H9 (cell line): ENCODE measurements at regions not wholly inside any gene's neighbourhood (a gene's known extent, or its start where the extent isn't known, plus 50 kb on each side); places are given as distances from the start of the nearest gene placed in this dataset.

Experiments
- DNase-seq: peaks from one replicate; pipeline ENCODE4 v3.0.0-alpha.2; 2017
- H2AFZ ChIP-seq: one replicate; pipeline ENCODE4 v1.6.1; 2013; ENCODE audit warnings: mild to moderate bottlenecking, low read length, control low read depth, moderate library complexity
- H2AK5ac ChIP-seq: 2 replicates; pipeline ENCODE4 v1.6.1; 2013; ENCODE audit warnings: low read length, control low read depth, mixed read lengths; ENCODE audit not compliant: insufficient read length
- H2BK120ac ChIP-seq: one replicate; pipeline ENCODE4 v1.6.1; 2013; ENCODE audit warnings: low read depth, mild to moderate bottlenecking, low read length, control low read depth, inconsistent platforms; ENCODE audit not compliant: poor library complexity, severe bottlenecking
- H2BK12ac ChIP-seq: 2 replicates; pipeline ENCODE4 v1.6.1; 2013; ENCODE audit warnings: low read length, control low read depth, mixed read lengths, low read depth; ENCODE audit not compliant: insufficient read length
- H2BK15ac ChIP-seq: 2 replicates; pipeline ENCODE4 v1.6.1; 2013; ENCODE audit warnings: low read depth, low read length, control low read depth
- H2BK20ac ChIP-seq: one replicate; pipeline ENCODE4 v1.6.1; 2013; ENCODE audit warnings: low read depth, mild to moderate bottlenecking, low read length, control low read depth, inconsistent platforms; ENCODE audit not compliant: poor library complexity, severe bottlenecking
- H2BK5ac ChIP-seq: 2 replicates; pipeline ENCODE4 v1.6.1; 2013; ENCODE audit warnings: low read length, control low read depth, mixed read lengths; ENCODE audit not compliant: insufficient read length
- H3K14ac ChIP-seq: 2 replicates; pipeline ENCODE4 v1.6.1; 2013; ENCODE audit warnings: low read length, control low read depth; ENCODE audit not compliant: insufficient read depth
- H3K18ac ChIP-seq: 2 replicates; pipeline ENCODE4 v1.6.1; 2013; ENCODE audit warnings: low read depth, mild to moderate bottlenecking, mixed read lengths, low read length, control low read depth; ENCODE audit not compliant: insufficient read length
- H3K23ac ChIP-seq: 2 replicates; pipeline ENCODE4 v1.6.1; 2013; ENCODE audit warnings: low read length, control low read depth, mixed read lengths, low read depth; ENCODE audit not compliant: insufficient read length
- H3K23me2 ChIP-seq: 2 replicates; pipeline ENCODE4 v1.6.1; 2013; ENCODE audit warnings: low read depth, mild to moderate bottlenecking, mixed read lengths, low read length, control low read depth; ENCODE audit not compliant: insufficient read length, poor library complexity, severe bottlenecking
- H3K27ac ChIP-seq: 2 replicates; pipeline ENCODE4 v1.5.1; 2013; ENCODE audit warnings: low read length, control low read depth, mixed read lengths, low read depth; ENCODE audit not compliant: insufficient read length
- H3K27me3 ChIP-seq: 2 replicates; pipeline ENCODE4 v1.6.1; 2013; ENCODE audit warnings: low read length, control low read depth, inconsistent platforms; ENCODE audit not compliant: insufficient read depth
- H3K4ac ChIP-seq: 2 replicates; pipeline ENCODE4 v1.6.1; 2013; ENCODE audit warnings: low read depth, mild to moderate bottlenecking, control low read depth, inconsistent platforms, low read length, moderate library complexity
- H3K4me1 ChIP-seq: 2 replicates; pipeline ENCODE4 v1.6.1; 2013; ENCODE audit warnings: low read length, control low read depth, inconsistent platforms; ENCODE audit not compliant: insufficient read depth
- H3K4me2 ChIP-seq: 2 replicates; pipeline ENCODE4 v1.6.1; 2013; ENCODE audit warnings: low read length, control low read depth, mixed read lengths; ENCODE audit not compliant: insufficient read length, insufficient read depth
- H3K56ac ChIP-seq: 2 replicates; pipeline ENCODE4 v1.6.1; 2013; ENCODE audit warnings: low read depth, mild to moderate bottlenecking, mixed read lengths, low read length, control low read depth; ENCODE audit not compliant: insufficient read length
- H3K79me1 ChIP-seq: 2 replicates; pipeline ENCODE4 v1.6.1; 2013; ENCODE audit warnings: low read depth, mild to moderate bottlenecking, moderate library complexity, low read length, control low read depth, inconsistent platforms; ENCODE audit not compliant: insufficient read depth, poor library complexity, severe bottlenecking
- H3K79me2 ChIP-seq: 2 replicates; pipeline ENCODE4 v1.6.1; 2013; ENCODE audit warnings: low read length, control low read depth, inconsistent platforms; ENCODE audit not compliant: insufficient read depth
- H3K9ac ChIP-seq: 2 replicates; pipeline ENCODE4 v1.6.1; 2013; ENCODE audit warnings: low read length, control low read depth, mixed read lengths; ENCODE audit not compliant: insufficient read length; ENCODE audit errors: extremely low read depth
- H3K9me3 ChIP-seq: one replicate; pipeline ENCODE4 v1.6.1; 2013; ENCODE audit warnings: low read depth, low read length, inconsistent platforms; ENCODE audit not compliant: control insufficient read depth
- H3T11ph ChIP-seq: one replicate; pipeline ENCODE4 v1.6.1; 2013; ENCODE audit warnings: mild to moderate bottlenecking, low read length, control low read depth, inconsistent platforms
- H4K20me1 ChIP-seq: one replicate; pipeline ENCODE4 v1.6.1; 2013; ENCODE audit not compliant: control insufficient read depth, insufficient read length, insufficient read depth
- H4K5ac ChIP-seq: 2 replicates; pipeline ENCODE4 v1.6.1; 2013; ENCODE audit warnings: low read depth, mild to moderate bottlenecking, mixed read lengths, low read length, control low read depth; ENCODE audit not compliant: insufficient read length
- H4K8ac ChIP-seq: replicated peaks from 2 replicates; pipeline ENCODE4 v1.6.1; 2013; ENCODE audit warnings: low read length, control low read depth, mixed read lengths, low read depth; ENCODE audit not compliant: insufficient read length
- H4K91ac ChIP-seq: 2 replicates; pipeline ENCODE4 v1.6.1; 2013; ENCODE audit warnings: low read depth, mild to moderate bottlenecking, moderate library complexity, mixed read lengths, low read length, control low read depth; ENCODE audit not compliant: insufficient read length
- H3K27ac Mint-ChIP-seq, 3 experiments: 2 replicates in 2 of 3; 3 replicates in 1 of 3; pipeline ENCODE4 v1.8.0; 2020 to 2021; ENCODE audit warnings: mixed read lengths in 3 of 3, mild to moderate bottlenecking in 1 of 3, moderate library complexity in 1 of 3
- H3K27me3 Mint-ChIP-seq: 2 replicates; pipeline ENCODE4 v1.8.0; 2021; ENCODE audit warnings: low read depth, mild to moderate bottlenecking, moderate library complexity, mixed read lengths
- H3K36me3 Mint-ChIP-seq, 3 experiments: 2 replicates in 2 of 3; 3 replicates in 1 of 3; pipeline ENCODE4 v1.8.0; 2020 to 2021; ENCODE audit warnings: low read depth in 3 of 3, mixed read lengths in 3 of 3; ENCODE audit not compliant: insufficient read depth in 1 of 3
- H3K4me1 Mint-ChIP-seq, 2 experiments: 2 replicates each; pipeline ENCODE4 v1.8.0; 2020; ENCODE audit warnings: mixed read lengths in 2 of 2
- H3K4me3 Mint-ChIP-seq, 2 experiments: 2 replicates in 1 of 2; 3 replicates in 1 of 2; pipeline ENCODE4 v1.8.0; 2020 to 2021; ENCODE audit warnings: mild to moderate bottlenecking in 2 of 2, mixed read lengths in 2 of 2, moderate library complexity in 1 of 2
- H3K9me3 Mint-ChIP-seq, 2 experiments: 2 replicates in 1 of 2; 3 replicates in 1 of 2; pipeline ENCODE4 v1.8.0; 2020; ENCODE audit warnings: mild to moderate bottlenecking in 2 of 2, mixed read lengths in 2 of 2, moderate library complexity in 1 of 2
- CTCF ChIP-seq: fragments of 200-600 bp; sonication (generic); conservative IDR thresholded peaks from 3 replicates; pipeline ENCODE4 v1.8.0; 2021; ENCODE audit warnings: antibody characterized with exemption, mild to moderate bottlenecking
- WGBS: extraction: QIAGEN DNeasy Blood & Tissue Kit; methylation state at CpG from one replicate; pipeline ENCODE4 v1.1.7; 2013; ENCODE audit warnings: missing lambda C conversion rate, low lambda C conversion rate, mixed read lengths; ENCODE audit not compliant: insufficient read length; ENCODE audit errors: extremely low coverage; 5-methylcytosine and 5-hydroxymethylcytosine counted together

- Mint-ChIP-seq H3K36me3 (no peaks in the 10 kb centered on the region; a peak in 1 of 7 replicates), H3K9me3 (no peaks in the 10 kb centered on the region), H3K27ac (no peak overlapping the region), H3K27me3 (no peaks in the 10 kb centered on the region), H3K4me1 (no peaks in the 10 kb centered on the region), H3K4me3 (no peak overlapping the region)
- H2AFZ ChIP-seq = no peak overlapping the region
- no peak overlapping the region for H2BK15ac ChIP-seq
- H4K5ac ChIP-seq = no peak overlapping the region
- H2BK5ac ChIP-seq = no peak overlapping the region
- no peak overlapping the region for H3T11ph ChIP-seq
- no peak overlapping the region for H3K4ac ChIP-seq
- H2BK120ac ChIP-seq = no peak overlapping the region
- TF ChIP-seq CTCF = no peak
- H3K4me1 ChIP-seq = no peaks in the 10 kb centered on the region
- no peaks in the 10 kb centered on the region for H3K23me2 ChIP-seq
- no peak overlapping the region for H3K18ac ChIP-seq
- no peak overlapping the region for H3K56ac ChIP-seq
- H3K23ac ChIP-seq = no peak overlapping the region
- no peaks in the 10 kb centered on the region for H3K9me3 ChIP-seq
- no peaks in the 10 kb centered on the region for H3K79me2 ChIP-seq
- no peak overlapping the region for H2BK20ac ChIP-seq
- no peaks in the 10 kb centered on the region for H3K79me1 ChIP-seq
- H3K14ac ChIP-seq = no peak overlapping the region
- no CpG with 5 or more reads among the region's 9 CpGs for WGBS
- no peak overlapping the region for H4K91ac ChIP-seq
- no peak overlapping the region for H4K8ac ChIP-seq
- no peak overlapping the region for H3K27ac ChIP-seq
- no peak overlapping the region for H2AK5ac ChIP-seq
- no peaks in the 10 kb centered on the region for H4K20me1 ChIP-seq
- H2BK12ac ChIP-seq = no peak overlapping the region
- no peak overlapping the region for H3K4me2 ChIP-seq
- DNase-seq = peak; percentile 40
- H3K27me3 ChIP-seq = no peaks in the 10 kb centered on the region
- no peak overlapping the region for H3K9ac ChIP-seq
Observed at GRCh38 chr1:195096051-195096521, 1512.2 kb downstream of the KCNT2 start.
